HG03175 (cell line): ENCODE measurements at regions not wholly inside any gene's neighbourhood (a gene's known extent, or its start where the extent isn't known, plus 50 kb on each side); places are given as distances from the start of the nearest gene placed in this dataset.

Source experiments
- ATAC-seq: cut with Tn5 transposase; IDR thresholded peaks from one replicate; pipeline ENCODE4 v1.9.1; 2021; ENCODE audit warnings: mild to moderate bottlenecking, moderate library complexity; ENCODE audit not compliant: unreplicated experiment

DNA sequence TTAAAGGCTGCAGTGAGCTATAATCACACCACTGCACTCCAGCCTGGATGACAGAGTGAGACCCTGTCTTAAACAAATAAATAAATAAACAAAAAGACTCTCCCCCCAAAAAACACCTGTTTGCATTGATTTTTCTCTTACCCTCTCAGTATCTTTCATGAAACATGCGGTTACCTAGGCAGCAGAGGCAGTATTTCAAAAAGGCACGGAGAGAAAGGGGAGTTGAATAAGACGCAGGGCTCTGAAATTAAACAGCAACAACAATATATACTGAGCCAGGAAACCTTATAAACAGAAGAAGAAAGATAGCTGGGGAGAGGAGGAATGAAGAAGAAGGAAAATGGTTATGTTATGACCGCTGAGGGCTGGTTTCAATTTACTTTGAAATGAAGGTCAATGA, 277.6 kb downstream of the BTG1 start:
- ATAC-seq, result no peak

DNA sequence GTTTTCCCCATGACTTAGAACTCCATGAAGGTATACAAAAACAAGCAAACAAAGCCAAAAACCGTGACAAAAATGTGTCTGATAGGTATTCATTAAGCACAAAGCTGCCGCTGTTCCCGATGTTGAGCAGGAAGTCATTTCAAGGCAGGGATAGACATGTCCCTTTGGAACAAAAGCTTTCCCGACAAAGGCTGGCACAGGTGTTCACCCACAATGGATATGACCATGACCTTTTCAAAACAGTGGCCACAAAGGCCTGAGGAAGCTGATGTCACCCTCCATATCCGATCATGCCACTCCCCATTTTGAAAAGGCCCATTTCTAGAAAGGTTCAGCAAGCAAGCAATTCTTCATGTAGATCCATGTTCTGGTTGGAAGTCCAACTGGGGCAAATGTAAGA, 279.1 kb downstream of the BTG1 start:
- no peak for ATAC-seq

DNA sequence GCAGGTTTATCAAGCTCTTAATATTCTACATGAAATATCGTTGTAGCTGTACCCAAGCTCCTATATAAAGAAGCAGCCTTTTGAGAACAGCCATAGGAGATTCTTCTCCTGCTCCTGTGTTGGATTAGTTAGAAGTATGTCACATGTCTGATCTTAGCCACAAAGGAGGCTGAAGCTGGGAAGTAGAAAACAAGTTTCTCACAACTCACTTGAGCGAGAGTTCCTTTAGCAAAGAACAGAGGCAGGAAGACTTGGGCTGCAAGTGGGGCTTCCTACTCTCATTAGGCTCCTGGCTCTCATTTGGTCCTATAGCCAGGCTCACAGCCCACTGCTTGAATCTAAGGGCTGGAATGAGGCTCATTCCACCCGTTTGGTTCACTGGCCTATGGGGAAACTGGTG, 281.9 kb downstream of the BTG1 start:
- no peak for ATAC-seq

GRCh38 chr12:91861554-91861953, 284.1 kb downstream of the BTG1 start:
- no peak for ATAC-seq

DNA sequence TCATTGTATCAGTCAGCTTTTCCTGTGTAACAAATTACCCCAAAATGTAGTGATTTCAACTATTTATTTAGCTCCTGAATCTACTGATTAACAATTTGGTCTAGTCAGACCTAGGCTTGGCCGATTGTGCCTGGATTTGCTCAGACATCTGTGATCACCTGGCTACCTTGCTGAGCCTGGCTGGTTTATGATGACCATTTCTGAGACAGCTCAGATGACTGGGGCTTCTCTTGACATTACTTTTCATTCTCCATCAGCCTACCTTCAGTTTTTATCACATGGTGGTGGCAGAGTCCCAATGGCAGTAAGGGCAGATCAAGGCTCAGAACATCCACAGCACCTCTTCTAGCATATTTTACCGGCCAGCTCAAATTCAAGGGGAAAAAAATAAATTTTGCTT, 286.3 kb downstream of the BTG1 start:
- no peak for ATAC-seq

GRCh38 chr12:91857813-91858542, 287.7 kb downstream of the BTG1 start:
- no peak for ATAC-seq

- no peak for ATAC-seq
These were observed 290.9 kb downstream of the BTG1 start for GRCh38 chr12:91854725-91855124.

GRCh38 chr12:91853350-91854127, 292.1 kb downstream of the BTG1 start:
- no peak for ATAC-seq

- no peak for ATAC-seq
These were observed 293.0 kb downstream of the BTG1 start for GRCh38 chr12:91852634-91853033.

- ATAC-seq, result no peak
These were observed 293.7 kb downstream of the BTG1 start for GRCh38 chr12:91851741-91852477.

DNA sequence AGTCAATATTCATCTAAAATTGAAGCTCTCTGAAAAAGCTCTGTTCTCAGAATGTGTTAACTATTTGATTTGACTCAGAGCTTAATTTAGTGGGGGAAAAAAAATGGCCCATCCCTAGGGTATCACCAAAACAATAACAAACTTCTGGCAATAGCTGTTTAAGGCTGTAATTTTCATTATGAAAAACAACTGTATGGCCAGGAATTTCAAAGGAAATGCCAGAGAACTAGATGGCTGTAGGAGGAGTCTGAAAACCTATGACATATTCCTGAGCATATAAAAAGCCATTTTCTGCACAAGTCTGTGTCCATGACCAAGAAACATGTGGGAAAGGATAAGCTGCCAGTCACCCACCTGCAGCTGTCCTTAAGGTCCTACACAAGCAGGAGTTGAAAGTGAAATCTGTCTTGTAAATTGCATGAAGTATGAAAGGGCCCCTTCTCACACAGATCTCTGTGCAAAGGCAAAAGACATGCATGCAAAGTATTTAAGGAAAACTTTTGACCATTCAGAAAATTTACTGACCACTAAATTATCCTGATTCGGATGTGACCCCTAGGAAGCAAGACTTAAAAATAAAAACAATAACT, 299.1 kb downstream of the BTG1 start:
- no peak for ATAC-seq

DNA sequence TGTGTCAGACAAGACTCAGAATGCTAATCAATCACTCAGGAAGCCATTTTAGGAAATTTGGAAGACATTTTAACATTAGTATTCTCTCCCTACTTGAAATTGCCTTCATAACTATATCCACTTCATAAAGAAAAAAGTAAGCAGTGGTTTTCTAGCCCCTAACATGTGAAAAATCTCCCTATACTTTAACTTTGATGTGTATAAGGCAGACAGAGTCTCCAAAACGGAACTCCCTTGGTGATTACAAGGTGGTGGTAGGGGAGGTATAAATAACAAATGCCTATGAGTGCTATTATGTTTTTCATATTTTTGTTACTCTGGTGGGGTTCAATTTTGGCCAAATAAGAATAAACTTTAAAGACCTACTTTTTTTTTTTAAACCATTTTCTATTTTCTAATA, 300.3 kb downstream of the BTG1 start:
- no peak for ATAC-seq

DNA sequence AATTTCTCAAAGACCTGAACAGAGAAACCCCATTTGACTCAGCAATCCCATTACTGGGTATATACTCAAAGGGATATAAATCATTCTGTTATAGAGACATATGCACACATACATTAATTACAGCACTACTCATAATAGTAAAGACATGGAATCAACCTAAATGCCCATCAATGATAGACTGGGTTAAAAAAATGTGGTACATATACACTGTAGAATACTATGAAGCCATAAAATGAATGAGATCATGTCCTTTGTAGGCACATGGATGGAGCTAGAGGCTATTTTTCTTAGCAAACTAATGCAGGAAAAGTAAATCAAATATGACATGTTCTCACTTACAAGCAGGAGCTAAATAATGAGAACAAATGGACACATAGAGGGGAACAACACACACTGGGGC, 303.8 kb downstream of the BTG1 start:
- ATAC-seq, result no peak

DNA sequence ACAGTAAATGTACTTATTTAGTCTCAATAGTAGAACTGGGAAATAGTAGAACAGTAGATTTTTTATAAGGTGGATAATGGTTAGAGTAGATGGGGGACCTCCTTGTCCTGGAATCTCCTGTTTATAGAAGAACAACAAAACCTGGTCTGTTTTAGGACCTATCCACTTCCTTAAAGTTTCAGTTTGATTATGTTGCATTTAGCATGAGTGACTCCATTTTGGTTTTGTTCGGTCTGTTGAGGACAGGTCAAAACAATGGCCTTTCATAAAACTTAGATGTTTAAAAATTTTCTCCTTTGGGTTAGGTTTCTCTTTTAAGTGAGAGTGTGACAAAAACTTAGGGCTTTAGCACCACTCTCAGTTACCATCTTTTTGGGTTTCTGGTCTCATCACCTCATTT, 308.9 kb downstream of the BTG1 start:
- no peak for ATAC-seq

GRCh38 chr12:91836264-91836663, 309.4 kb downstream of the BTG1 start:
- ATAC-seq, result no peak

DNA sequence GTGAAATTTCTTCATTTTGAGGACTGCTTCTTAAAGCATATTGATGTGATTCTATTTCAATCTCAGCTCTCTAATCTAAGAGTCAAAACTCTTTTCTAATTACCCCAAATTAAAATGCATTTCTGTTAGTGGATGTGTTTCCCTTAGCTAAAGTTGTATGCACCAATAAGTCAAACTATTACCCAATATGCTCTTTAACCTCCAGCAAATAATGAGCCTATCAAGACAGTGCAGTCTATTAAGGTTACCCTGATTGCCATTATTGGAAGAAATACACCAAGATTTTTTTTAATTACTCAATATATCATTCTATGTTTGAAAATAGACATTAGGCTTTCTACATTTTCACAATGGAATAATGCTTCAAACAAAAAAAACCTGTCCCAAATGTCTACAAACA, 310.0 kb downstream of the BTG1 start:
- ATAC-seq, result no peak

DNA sequence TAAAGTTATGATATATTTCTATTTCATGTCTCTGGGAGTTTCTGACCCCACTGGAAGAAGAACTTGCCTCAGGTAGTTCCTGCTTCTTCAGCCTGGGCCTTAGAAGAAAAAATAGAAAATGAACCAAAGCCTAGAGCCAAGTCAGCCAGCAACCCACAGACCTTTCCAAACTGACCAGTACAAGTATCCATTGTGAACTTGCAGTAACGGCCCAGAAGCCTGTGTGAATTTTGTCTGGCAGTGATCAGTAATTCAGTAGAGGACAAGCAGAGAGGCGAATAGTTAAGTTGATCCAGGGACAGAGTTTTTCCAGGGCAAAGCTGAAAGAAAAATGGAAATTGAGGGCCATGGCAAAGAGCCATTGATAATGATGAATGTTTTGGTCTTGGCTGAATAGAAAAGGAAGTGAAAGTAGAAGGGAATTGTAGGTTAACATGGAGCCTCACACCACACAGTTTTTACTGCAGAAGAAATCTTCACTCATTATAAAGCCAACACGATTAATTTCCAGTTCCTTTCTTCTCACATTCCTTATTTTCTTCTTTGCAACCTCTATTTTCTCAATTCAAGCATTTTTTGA, 311.8 kb downstream of the BTG1 start:
- ATAC-seq, result no peak

- ATAC-seq, result no peak
These were observed 319.6 kb downstream of the BTG1 start for GRCh38 chr12:91825999-91826398.

GRCh38 chr12:91824991-91825390, 320.7 kb downstream of the BTG1 start:
- ATAC-seq, result no peak

GRCh38 chr12:91819132-91819447, 326.6 kb downstream of the BTG1 start:
- ATAC-seq, result no peak
